ENCODE measurements at regions not wholly inside any gene's neighbourhood (a gene's known extent, or its start where the extent isn't known, plus 50 kb on each side); places are given as distances from the start of the nearest gene placed in this dataset.

GRCh38 chr14:56040121-56040520 lies 78.1 kb upstream of the PELI2 start:
- H3K4me3 ChIP-seq (ENCODE audit: low read depth, low read length): no peak overlapping the region
- TF ChIP-seq, protein P1, sequence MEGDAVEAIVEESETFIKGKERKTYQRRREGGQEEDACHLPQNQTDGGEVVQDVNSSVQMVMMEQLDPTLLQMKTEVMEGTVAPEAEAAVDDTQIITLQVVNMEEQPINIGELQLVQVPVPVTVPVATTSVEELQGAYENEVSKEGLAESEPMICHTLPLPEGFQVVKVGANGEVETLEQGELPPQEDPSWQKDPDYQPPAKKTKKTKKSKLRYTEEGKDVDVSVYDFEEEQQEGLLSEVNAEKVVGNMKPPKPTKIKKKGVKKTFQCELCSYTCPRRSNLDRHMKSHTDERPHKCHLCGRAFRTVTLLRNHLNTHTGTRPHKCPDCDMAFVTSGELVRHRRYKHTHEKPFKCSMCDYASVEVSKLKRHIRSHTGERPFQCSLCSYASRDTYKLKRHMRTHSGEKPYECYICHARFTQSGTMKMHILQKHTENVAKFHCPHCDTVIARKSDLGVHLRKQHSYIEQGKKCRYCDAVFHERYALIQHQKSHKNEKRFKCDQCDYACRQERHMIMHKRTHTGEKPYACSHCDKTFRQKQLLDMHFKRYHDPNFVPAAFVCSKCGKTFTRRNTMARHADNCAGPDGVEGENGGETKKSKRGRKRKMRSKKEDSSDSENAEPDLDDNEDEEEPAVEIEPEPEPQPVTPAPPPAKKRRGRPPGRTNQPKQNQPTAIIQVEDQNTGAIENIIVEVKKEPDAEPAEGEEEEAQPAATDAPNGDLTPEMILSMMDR (IDR thresholded peaks at IDR 0.05; ENCODE audit: low read depth, low read length): no peak

DNA sequence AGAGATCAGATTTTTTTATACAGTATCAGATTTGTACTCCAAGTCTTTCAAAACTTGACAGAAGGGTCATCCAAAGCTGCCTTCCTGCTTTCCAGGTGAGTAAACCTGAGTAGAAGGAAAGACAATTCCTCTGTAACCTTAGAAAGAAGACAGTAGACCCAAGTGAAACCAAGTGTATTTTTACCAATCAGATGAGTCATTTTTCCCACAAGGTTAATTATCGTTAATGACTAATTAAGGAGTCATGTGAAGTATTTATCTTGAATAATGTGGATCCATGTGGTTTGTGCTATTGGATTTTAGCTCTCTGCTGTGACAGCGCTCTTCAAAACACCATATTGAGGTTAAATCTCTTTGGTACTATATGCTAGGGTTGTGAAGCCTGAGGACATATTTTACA lies 74.0 kb upstream of the PELI2 start:
- TF ChIP-seq, protein P1 (IDR thresholded peaks at IDR 0.05; ENCODE audit: low read depth, low read length): no peak
- H3K4me3 ChIP-seq (ENCODE audit: low read depth, low read length): no peak overlapping the region

GRCh38 chr14:56046546-56046945 lies 71.7 kb upstream of the PELI2 start:
- TF ChIP-seq, protein P1 (IDR thresholded peaks at IDR 0.05; ENCODE audit: low read depth, low read length): no peak
- H3K4me3 ChIP-seq (ENCODE audit: low read depth, low read length): no peak overlapping the region

- TF ChIP-seq, protein P1 (IDR thresholded peaks at IDR 0.05; ENCODE audit: low read depth, low read length): no peak
- H3K4me3 ChIP-seq (ENCODE audit: low read depth, low read length): no peak overlapping the region
These were observed 71.2 kb upstream of the PELI2 start for GRCh38 chr14:56046996-56047395.

DNA sequence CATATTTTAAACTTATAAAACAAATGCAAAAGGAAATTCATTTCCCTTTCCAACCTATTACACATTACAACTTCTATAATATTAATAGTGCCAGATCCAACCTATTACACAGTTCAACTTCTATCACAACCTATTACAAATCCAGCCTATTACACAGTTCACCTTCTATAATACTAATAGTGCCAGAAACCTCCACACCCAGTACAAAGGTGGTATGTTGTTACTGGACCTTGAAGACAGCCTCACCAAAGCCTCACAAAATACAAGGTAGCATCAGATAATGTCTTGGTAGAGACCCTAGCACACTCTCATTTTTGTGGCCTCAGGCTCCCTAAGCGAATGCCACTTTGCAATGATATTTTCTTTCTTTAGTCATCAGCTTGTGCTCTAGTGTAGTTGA lies 68.7 kb upstream of the PELI2 start:
- no peak overlapping the region for H3K4me3 ChIP-seq (ENCODE audit: low read depth, low read length)
- TF ChIP-seq, protein P1 (IDR thresholded peaks at IDR 0.05; ENCODE audit: low read depth, low read length): no peak

DNA sequence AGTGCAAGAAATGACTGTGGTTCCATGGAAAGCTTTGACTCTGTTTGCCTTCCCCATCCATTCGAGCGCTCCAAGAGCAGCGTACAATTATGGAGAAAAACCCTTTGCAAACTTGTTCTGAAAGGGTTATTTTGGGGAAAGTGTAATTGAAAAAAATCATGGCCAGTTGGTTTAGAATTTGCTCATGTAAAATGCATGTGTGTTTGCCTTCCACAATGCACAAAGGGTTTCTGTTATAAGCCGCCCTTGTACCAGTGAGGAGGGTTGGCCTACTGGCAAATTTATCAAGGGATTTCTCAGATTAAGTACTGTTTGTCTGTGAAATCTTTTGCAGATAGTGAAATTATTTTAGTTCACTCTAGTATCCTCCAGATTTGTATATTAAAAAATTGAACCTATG lies 62.7 kb upstream of the PELI2 start:
- TF ChIP-seq, protein P1 (IDR thresholded peaks at IDR 0.05; ENCODE audit: low read depth, low read length): no peak
- no peak overlapping the region for H3K4me3 ChIP-seq (ENCODE audit: low read depth, low read length)

GRCh38 chr14:56056031-56056430 lies 62.2 kb upstream of the PELI2 start:
- H3K4me3 ChIP-seq (ENCODE audit: low read depth, low read length): no peak overlapping the region
- TF ChIP-seq, protein P1 (IDR thresholded peaks at IDR 0.05; ENCODE audit: low read depth, low read length): no peak
